Colonic mucosa (tissue), 4 donors: ENCODE measurements at regions not wholly inside any gene's neighbourhood (a gene's known extent, or its start where the extent isn't known, plus 50 kb on each side); places are given as distances from the start of the nearest gene placed in this dataset.

Source experiments
- DNase-seq: peaks from one replicate; pipeline ENCODE4 v3.0.0-alpha.2; 2020
- H3K27ac ChIP-seq: fragments of 200-600 bp; one replicate; pipeline ENCODE4 v1.8.0; 2021
- H3K27me3 ChIP-seq: fragments of 200-600 bp; one replicate; pipeline ENCODE4 v1.8.0; 2021
- H3K36me3 ChIP-seq: fragments of 200-600 bp; one replicate; pipeline ENCODE4 v1.8.0; 2021
- H3K4me1 ChIP-seq: fragments of 200-600 bp; one replicate; pipeline ENCODE4 v1.8.0; 2021; ENCODE audit warnings: mild to moderate bottlenecking
- H3K4me3 ChIP-seq: fragments of 200-600 bp; one replicate; pipeline ENCODE4 v1.8.0; 2021
- H3K9ac ChIP-seq, 2 donors: one replicate each; pipeline ENCODE4 v1.7.0; 2013; ENCODE audit warnings: control low read depth in 2 of 2, low read depth in 2 of 2, low read length in 2 of 2
- H3K9me3 ChIP-seq: fragments of 200-600 bp; one replicate; pipeline ENCODE4 v1.8.0; 2021
- CTCF ChIP-seq: fragments of 200-600 bp; IDR thresholded peaks from one replicate; pipeline ENCODE4 v1.8.0; 2022; ENCODE audit warnings: antibody characterized with exemption, mild to moderate bottlenecking
- intact Hi-C: fragments of 100-400 bp; cut with DNase I; formaldehyde crosslinking; loops from one replicate; pipeline ENCODE4 v1.14.1; 2022
- donor health status: healthy.
- donor health status: DM: no; HTN: no; CAD: no.
- donor health status: DM: no; HTN: no; CAD: no.

- intact Hi-C loops, result no loop called here
- no peak overlapping the region for H3K27ac ChIP-seq
- no peak overlapping the region for H3K4me3 ChIP-seq
- no peaks in the 10 kb centered on the region for H3K9me3 ChIP-seq
- no peaks in the 10 kb centered on the region for H3K27me3 ChIP-seq
- no peak for DNase-seq
- no peaks in the 10 kb centered on the region for H3K36me3 ChIP-seq
- H3K9ac ChIP-seq, result no peak overlapping the region
- no peaks in the 10 kb centered on the region for H3K4me1 ChIP-seq
- TF ChIP-seq CTCF, result no peak
Observed at GRCh38 chr3:10599017-10599416, 93.6 kb upstream of the ATP2B2 start.

- Histone ChIP-seq H3K4me3 (no peak overlapping the region), H3K27me3 (no peaks in the 10 kb centered on the region), H3K4me1 (no peaks in the 10 kb centered on the region), H3K9ac (no peak overlapping the region), H3K36me3 (no peaks in the 10 kb centered on the region), H3K27ac (no peak overlapping the region), H3K9me3 (no peaks in the 10 kb centered on the region)
- DNase-seq, result no peak
- TF ChIP-seq CTCF, result no peak
- intact Hi-C loops, result no loop called here
Observed at GRCh38 chr3:10599444-10599843, 94.1 kb upstream of the ATP2B2 start.

- Histone ChIP-seq H3K9me3 (no peaks in the 10 kb centered on the region), H3K4me3 (no peak overlapping the region), H3K27ac (no peak overlapping the region), H3K27me3 (no peaks in the 10 kb centered on the region), H3K36me3 (no peaks in the 10 kb centered on the region), H3K9ac (no peak overlapping the region), H3K4me1 (no peaks in the 10 kb centered on the region)
- no peak for DNase-seq
- intact Hi-C loops, result no loop called here
- TF ChIP-seq CTCF, result no peak
Observed at GRCh38 chr3:10600296-10600714, 94.9 kb upstream of the ATP2B2 start.

- no peak for TF ChIP-seq CTCF
- DNase-seq, result no peak
- Histone ChIP-seq H3K4me3 (no peak overlapping the region), H3K27ac (no peak overlapping the region), H3K36me3 (no peaks in the 10 kb centered on the region), H3K9me3 (no peaks in the 10 kb centered on the region), H3K4me1 (no peaks in the 10 kb centered on the region), H3K9ac (no peak overlapping the region), H3K27me3 (no peaks in the 10 kb centered on the region)
- intact Hi-C loops, result no loop called here
Observed at GRCh38 chr3:10600726-10601125, 95.3 kb upstream of the ATP2B2 start.

- Histone ChIP-seq H3K9me3 (no peaks in the 10 kb centered on the region), H3K4me1 (no peaks in the 10 kb centered on the region), H3K4me3 (no peak overlapping the region), H3K27ac (no peak overlapping the region), H3K9ac (no peak overlapping the region), H3K27me3 (no peaks in the 10 kb centered on the region), H3K36me3 (no peaks in the 10 kb centered on the region)
- intact Hi-C loops, result no loop called here
- TF ChIP-seq CTCF, result no peak
- no peak for DNase-seq
Observed at GRCh38 chr3:10601151-10601856, 95.9 kb upstream of the ATP2B2 start.
